A172 (cell line): ENCODE measurements at regions not wholly inside any gene's neighbourhood (a gene's known extent, or its start where the extent isn't known, plus 50 kb on each side); places are given as distances from the start of the nearest gene placed in this dataset.
"Not testable (repeated sequence)": the region's sequence is repeated elsewhere in the genome, so short reads cannot be mapped to it uniquely, and the experiment has no call there.

Experiments
- DNase-seq: peaks from one replicate; pipeline ENCODE4 v3.0.0-alpha.2; 2015; ENCODE audit warnings: low spot score

DNA sequence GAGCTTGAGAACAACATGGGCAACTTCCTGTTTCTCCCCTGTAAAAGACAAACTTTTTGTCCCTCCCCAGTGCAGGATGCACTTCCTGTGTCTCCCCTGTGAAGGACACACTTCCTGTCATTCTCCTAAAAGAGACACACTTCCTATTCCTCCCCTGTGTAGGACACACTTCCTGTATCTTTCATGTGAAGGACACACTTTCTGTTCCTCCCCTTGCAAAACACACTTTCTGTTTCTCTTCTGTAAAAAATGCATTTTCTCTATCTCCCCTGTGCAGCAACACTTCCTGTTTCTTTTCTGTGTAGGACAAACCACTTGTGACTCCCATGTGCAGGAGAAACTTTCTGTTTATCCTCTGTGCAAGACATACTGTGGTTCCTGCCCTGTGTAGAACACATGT is 488.6 kb upstream of the USP9Y start:
- no peak for DNase-seq

DNA sequence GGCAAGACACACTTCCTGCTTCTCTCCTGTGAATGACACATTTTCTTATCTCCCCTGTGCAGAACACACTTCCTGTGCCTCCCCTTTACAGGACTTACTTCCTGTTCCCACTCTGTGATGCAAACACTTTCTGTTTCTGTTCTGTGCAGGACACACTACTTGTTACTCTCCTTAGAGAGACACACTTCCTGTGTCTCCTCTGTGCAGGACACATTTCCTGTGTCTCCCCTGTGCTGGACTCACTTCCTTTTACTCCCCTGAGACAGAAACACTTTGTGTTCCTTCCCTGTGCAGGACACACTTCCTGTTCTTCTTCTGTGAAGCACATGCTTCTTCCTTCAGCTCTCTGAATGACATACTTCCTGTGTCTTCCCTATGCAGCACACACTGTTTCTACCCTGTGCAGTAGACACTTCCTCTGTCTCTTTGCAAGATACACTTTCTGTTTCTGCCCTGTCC is 485.4 kb upstream of the USP9Y start:
- DNase-seq: no peak

DNA sequence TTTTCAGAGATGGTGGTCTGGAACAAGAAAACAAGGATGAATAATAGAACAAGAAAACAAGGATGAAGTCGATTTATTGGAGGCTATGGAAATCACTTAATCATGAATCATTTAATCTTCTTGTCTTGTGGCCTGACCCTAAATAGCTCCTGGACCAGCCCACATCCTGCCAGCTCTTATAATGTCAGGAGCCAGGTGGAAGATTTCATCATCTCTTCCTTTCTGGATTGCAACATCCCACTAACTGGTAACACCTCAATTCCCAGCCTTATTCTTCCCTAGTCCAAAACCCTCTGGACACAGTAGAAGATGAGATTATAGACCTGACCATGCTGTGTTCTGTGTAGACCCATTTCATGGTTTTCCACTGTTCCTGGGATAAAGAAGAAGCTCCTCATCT is 470.1 kb upstream of the USP9Y start:
- DNase-seq: no peak

DNA sequence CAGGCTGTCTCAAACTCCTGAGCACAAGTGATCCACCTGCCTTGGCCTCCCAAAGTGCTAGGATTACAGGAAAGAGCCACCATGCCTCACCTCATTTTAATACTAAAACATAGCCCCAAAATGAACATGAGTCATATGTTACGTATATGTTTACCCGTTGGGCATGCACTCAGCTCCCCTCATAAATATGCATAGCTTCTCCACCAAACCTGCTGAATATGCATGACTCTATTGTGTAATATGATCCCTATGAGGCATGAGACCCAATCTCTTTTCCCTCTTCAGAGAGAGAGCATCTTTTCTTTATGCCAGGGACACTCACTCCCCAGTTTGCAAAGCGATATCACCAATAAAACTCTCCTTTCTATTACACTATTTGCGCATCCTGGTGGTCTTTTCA is 464.6 kb upstream of the USP9Y start:
- no peak for DNase-seq

DNA sequence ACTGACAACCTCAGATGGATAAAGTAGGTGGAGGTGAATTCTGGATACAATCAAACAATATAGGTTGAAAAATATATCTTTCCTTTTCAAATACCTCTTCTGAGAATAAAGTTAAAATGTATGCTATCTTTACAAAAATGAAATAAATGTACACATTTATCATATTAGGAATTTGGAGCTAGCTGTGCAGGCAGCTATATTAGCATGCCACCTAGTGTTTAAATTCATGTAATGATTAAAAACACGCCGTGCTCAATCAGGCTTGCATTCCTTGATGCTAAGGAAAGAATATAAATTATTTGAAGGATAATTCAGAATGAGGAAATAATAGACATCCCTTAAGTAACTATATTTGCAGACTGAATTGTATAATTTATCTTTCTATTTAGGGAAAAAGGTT is 460.7 kb upstream of the USP9Y start:
- DNase-seq: not testable (repeated sequence)

DNA sequence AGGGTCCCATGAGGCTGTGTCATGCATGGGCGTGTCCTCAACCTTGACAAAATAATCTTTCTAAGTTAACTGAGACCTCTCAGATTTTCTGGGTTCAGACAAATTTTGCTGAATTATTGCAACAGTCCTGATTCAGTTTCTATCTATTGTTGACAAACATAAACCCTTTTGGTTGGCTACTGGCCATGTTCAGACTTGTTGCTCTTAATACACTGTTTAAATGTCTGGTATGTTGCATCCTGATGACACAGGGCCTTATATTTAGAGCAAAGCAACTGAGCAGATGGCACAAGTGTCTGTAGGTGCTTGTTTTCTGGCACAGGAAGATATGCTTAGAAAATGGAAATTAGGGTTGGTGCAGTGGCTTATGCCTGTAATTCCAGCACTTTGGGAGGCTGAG is 456.9 kb upstream of the USP9Y start:
- no peak for DNase-seq

DNA sequence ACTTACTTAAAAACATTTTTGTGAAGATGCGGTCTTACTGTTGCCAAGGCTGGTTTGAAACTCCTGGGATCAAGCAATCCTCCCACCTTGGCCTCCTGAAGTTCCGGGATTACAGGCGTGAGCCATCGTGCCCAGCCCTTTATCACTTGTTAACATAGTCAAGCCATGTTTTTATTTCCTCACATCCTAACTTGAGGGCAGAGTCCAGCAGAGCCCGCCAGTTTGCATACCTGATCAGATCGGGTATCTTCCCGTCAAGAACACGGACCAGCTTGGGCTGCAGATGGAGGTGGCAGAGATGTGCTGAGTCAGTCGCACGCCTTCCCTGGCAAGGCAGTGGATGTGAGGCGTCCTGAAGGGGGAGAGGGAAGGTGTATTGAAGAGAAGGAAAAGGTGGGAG is 447.3 kb upstream of the USP9Y start:
- no peak for DNase-seq

DNA sequence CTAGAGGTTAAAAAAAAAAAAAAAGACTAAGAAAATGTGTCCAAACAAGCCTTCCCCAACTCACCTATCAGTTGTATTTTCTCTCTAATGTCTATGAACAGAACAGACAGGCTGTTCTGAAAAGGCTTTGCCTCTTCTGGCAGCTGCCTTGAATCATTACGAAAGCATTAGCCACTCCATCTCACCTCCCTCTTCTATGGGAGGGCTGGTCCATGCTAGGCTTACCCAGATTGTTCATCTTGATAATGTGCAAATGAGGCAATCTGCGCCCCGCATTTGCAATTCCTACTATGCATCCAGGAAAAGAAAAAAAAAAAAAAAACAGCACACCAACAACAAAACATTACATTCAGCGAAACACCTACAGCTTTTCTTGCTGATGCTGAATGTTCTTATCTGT is 429.9 kb upstream of the USP9Y start:
- no peak for DNase-seq

DNA sequence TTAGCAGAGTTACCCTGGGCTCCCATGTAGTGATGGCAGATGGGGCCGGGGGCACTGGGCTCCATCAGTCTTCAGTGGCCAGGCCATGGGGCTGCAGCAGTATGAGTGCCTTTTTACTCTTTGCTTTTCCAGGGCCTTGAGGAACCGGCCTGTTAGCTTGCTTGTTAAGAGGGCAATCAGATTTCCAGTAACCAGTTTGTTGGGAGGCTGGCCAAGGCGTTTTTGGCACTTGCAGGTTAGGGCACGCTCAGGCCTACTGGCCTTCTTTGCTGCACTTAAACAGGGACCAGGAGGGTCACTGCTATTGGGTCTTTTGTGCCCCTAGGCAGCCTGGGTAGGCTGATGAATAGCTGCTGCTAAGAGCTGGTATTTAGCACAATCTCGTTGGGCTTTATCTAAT is 415.4 kb upstream of the USP9Y start:
- no peak for DNase-seq

DNA sequence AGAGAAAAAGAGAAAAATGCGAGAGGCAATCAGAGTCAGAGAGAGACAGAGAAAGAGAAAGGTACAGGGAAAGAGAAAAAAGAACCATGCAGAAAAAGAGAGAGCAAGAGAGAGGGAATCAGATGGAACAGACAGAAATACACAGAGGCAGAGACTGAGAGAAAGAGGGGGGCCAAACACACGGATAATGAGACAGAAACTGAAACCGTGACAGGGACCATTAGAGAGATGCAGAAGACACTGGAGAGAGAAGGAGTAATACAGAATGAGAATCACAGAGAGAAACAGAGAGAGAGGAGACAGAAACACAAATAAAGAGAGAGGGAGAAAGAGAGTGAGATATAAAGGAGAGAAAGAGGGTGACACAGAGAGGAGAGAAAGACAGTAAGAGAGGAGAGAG is 412.1 kb upstream of the USP9Y start:
- DNase-seq: no peak

DNA sequence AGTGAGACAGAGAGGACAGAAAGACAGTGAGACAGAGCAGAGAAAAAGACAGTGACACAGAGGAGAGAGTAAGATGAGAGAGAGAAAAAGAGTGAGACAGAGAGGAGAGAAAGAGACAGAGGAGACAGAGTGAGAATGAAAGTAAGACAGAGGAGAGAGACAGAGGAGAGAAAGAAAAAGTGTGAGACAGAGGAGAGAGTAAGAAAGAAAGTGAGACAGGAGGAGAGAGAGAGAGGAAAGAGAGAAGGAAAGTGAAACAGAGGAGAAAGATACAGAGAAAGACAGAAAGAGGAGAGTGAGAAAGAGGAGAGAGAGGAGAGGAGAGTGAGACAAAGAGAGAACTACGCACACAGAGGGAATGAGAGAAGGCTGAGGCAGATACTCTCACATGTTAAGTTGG is 411.6 kb upstream of the USP9Y start:
- no peak for DNase-seq

DNA sequence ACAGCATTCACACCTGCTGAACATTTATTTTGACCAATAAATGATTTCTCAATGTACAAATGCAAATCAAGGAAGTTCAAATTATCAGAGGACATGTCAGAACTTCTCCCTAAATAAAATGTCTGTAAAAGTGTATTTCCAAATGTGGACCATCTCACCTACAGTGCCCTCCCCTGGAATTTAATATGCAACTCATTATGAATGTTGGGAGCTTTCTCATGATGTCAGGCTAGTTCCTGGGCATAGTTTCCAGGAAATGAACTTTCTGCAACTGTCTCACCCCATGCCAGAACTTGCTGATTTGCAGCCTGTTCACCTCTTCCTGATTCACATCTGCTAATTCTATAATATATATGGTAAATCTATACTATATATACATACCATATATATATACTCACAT is 408.5 kb upstream of the USP9Y start:
- no peak for DNase-seq

DNA sequence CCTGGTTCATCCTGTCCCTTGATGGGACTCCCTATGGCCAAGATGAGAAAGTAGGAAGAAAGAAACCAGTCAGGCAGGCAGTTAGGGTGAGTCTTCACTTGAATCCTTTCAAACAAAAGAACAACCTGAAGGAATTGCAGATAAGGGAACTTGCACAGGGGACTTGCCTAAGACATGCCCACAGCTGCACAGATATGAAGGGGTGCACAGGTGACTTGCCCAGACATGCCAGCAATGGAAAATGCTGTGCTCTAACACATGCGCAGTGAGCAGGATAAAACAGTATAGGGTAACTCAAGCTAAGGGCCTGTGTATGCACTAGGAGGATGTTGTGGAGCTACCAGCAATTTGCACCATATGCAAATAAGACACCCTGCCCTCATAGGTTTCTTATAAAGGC is 404.6 kb upstream of the USP9Y start:
- no peak for DNase-seq

DNA sequence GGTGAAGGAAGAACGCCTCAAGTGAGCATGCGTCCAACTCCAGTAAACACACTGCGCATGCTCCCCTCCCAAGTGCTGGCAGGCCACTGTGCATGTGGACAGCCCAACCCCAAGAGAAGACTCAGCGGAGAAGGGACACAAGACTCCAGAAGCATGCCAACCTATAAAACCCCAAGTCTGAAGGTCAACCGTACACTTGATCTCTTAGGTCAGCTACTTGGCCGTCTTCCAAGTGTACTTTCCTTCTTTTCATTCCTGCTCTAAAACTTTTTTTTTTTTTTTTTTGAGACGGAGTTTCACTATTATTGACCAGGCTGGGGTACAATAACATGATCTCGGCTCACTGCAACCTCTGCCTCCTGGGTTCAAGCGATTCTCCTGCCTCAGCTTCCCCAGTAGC is 401.2 kb upstream of the USP9Y start:
- not testable (repeated sequence) for DNase-seq

DNA sequence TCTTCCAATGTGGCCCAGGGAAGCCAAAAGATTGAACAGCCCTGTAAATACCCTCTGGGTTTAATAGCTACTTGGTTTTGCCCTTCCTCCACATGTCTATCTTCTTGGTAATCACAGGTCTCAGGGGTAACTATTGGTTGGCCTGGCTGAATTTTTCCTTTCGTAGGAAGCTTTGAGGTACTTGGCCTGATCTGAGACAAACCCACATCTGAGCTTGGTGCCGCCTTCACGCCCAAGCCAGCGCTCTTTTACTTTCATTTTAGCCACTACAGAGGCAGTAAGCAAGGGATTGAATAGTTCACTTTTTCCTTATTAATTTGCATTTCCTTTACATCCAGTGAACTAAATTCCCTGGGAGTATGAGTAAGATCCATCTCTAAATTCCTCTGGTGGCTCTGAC is 397.6 kb upstream of the USP9Y start:
- no peak for DNase-seq

DNA sequence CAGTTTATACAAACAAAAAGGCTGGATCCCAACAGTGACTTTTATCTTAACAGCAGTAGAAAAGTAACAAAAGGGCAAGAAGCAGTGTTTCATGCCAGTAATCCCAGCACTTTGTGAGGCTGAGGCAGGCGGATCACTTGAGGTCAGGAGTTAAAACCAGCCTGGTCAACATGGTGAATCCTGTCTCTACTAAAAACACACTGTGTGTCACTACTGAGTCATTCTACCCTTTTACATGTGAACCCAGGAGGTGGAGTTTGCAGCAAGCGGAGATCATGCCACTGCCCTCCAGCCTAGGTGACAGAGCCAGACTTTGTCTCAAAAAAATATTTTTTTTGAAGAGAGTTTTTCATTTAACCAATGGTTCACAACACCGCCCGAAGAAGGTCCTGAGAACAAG is 395.6 kb upstream of the USP9Y start:
- DNase-seq: no peak

DNA sequence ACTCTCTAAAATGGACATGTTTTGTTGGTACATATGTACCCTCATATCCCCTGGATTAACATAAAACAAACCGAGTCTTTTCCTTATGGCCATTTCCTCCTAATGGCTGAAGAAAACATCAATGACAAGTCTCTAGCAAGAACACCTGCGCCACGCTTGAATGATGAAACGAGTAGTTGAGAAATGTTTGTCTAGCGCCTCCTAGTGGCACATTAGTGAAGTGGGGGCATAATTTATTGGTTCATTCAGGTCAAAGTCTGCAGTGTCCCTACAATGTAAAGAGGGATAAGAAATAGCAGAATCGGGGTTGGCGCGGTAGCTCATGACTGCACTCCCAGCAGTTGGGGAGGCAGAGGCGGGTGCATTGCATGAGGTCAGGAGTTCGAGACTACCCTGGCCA is 391.8 kb upstream of the USP9Y start:
- no peak for DNase-seq

DNA sequence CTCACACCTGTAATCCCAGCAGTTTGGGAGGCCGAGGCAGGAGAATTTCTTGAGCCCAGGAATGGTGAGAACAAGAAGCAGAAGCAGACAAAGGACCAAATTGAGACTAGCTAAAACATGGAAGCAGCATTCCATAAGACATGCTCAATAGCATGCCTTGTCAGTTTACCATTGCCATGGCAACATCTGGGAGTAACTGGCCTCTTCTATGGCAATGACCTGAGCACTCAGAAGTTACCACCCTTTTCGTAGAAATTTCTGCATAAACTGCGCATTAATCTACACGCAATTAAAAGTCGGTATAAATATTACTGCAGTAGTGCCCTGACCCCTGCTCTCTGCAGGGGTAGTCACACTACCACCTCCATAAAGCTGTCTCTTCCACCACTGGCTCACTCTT is 390.2 kb upstream of the USP9Y start:
- DNase-seq: no peak

DNA sequence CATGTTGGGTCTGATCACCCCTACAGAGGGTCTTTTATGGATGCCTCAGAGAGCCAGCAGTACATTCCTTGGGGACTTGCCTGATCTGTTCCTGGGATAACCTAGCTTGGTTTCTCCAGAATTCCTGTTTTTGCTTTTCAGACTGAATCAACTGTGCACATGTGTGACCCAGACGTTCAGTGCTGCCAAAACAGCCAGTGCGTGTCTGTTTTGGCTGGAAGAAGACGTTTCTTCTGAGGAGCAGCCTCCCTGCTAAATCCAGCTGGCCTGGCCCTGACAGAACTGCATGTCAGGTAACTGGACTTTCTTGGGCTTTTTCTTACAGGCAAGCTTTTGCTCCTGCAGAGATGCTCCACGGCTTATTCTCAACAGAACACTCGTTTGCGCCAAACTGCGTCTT is 373.3 kb upstream of the USP9Y start:
- DNase-seq: no peak

DNA sequence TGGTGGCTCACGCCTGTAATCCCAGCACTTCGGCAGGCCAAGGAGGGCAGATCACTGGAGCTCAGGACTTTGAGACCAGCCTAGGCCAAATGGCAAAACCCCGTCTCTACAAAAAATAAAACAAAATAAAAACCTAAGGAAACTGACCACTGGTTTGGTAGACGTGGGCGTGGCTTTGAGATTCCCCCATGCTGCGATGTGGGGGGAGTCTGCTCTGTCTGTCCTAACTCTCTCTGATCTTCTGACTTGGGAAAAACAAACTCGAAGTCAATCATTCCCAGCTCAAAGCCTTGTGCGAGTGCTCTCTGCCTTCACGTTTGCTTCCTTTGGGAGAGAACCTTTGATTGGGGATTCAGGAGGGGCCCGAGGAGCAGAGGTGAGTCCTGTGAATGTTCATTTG is 369.1 kb upstream of the USP9Y start:
- not testable (repeated sequence) for DNase-seq

DNA sequence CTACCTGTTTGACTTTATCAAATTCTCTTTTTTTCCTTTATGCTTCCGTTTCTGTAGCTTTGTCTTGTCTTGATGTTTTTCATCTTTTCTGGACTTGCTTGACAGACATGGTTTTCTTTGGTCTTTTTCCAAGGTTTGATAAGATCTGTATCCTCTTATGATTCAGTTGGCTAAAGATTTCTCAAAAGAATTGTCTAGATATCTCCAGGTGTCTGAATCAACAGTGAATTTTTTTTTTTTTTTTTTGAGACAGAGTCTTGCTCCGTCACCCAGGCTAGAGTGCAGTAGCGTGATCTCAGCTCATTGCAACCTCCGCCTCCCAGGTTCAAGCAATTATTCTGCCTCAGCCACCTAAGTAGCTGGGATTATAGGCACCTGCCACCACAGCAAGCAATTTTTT is 357.8 kb upstream of the USP9Y start:
- DNase-seq: no peak

DNA sequence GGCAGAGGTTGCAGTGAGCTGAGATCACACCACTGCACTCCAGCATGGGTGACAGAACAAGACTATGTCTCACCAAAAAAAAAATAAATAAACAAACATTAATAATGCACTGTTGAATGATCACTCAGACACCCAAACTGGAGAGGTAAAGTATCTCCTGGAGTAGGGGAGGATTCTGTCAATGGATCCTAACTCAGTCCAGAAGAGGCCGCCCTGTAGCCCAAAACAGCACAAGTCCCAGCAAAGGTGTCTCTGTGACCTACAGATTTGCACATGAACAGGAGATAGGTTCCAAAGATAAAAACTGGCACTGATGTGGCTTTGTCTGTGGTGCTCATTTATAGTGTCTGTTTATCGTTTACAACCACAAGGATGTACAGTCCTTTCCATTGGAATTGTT is 352.9 kb upstream of the USP9Y start:
- no peak for DNase-seq

DNA sequence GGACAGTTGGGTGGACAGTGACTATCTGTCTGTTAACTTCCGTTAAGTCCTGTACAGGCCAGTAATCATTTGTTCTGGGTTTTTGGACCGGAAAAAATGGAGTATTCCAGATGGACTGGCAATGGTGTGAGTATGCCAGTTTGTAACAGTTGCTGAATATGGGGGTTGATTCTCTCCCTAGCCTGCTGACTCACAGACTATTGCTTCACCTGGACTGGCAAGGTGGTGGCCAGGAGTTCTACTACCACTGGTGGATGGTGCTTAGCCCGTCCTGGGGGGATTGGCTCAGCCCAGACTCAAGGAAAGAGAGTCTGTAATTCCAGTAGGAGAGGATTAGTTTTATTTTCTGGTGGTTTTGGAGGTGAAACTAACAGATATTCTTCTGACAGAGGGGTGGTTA is 343.8 kb upstream of the USP9Y start:
- DNase-seq: no peak

DNA sequence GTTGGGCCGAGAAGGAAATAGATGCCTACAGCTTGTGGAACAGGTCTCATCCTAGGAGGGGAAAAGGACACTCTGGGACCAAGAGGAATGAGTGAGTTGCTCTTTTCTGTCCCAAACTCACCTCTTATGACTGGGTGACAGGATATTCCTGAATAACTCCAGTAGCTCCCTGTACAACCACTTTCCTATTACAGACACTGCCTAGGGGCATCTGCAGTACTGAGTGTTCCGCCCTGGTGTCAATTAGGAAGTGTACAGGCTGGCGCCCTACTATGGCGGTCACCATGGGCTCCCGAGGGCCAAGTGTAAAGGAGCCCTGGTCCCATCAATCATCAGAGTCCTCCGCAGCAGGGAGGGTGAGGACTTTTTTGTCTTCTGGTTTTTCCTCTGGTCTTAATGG is 343.4 kb upstream of the USP9Y start:
- no peak for DNase-seq

DNA sequence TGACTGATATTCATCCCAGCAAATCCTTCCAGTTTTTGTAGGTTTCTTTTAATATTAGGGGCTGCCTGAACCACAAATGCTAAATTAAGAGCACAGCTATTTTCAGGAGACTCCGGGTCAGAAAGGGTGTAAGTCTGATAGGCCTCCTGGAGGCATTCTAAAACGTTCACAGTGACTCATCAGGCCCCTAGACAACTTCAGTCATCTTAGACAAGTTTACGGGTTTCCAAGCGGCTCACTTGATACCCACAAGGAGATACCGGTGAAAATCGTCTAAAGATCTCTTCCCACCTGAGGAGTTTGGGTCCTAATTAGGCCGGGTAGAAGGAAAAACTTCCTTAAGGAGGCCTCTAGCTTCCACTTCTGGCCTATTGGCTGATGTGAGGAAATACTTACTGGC is 342.7 kb upstream of the USP9Y start:
- DNase-seq: no peak
